Stimulated activated CD8-positive, alpha-beta memory T cell treated with anti-CD3 and anti-CD28 coated beads, Interleukin-12 subunit alpha, Interleukin-12 subunit beta, amount 100 ng/mL, for 4 hours (primary cell): ENCODE measurements at regions not wholly inside any gene's neighbourhood (a gene's known extent, or its start where the extent isn't known, plus 50 kb on each side); places are given as distances from the start of the nearest gene placed in this dataset.

Source experiments
- DNase-seq: peaks from one replicate; pipeline ENCODE4 v3.0.0-alpha.2; 2020; ENCODE audit warnings: low read depth

- DNase-seq = no peak
Observed at GRCh38 chr10:64080071-64080470, 558.9 kb downstream of the REEP3 start.

GRCh38 chr10:64081947-64082482 is 560.8 kb downstream of the REEP3 start:
- DNase-seq = no peak

GRCh38 chr10:64086083-64086767 is 565.0 kb downstream of the REEP3 start:
- no peak for DNase-seq

GRCh38 chr10:64089648-64090047 is 568.4 kb downstream of the REEP3 start:
- no peak for DNase-seq

- no peak for DNase-seq
Observed at GRCh38 chr10:64090865-64091264, 569.7 kb downstream of the REEP3 start.

- no peak for DNase-seq
Observed at GRCh38 chr10:64091897-64092296, 570.7 kb downstream of the REEP3 start.

GRCh38 chr10:64093304-64093703 is 572.1 kb downstream of the REEP3 start:
- DNase-seq = no peak

- no peak for DNase-seq
Observed at GRCh38 chr10:64093946-64094535, 572.8 kb downstream of the REEP3 start.

GRCh38 chr10:64096941-64097340 is 575.7 kb downstream of the REEP3 start:
- DNase-seq = no peak

- DNase-seq = no peak
Observed at GRCh38 chr10:64097391-64098122, 576.4 kb downstream of the REEP3 start.

GRCh38 chr10:64098994-64099393 is 577.8 kb downstream of the REEP3 start:
- no peak for DNase-seq

- no peak for DNase-seq
Observed at GRCh38 chr10:64101606-64102263, 580.5 kb downstream of the REEP3 start.

GRCh38 chr10:64102264-64102633 is 581.0 kb downstream of the REEP3 start:
- DNase-seq = no peak

GRCh38 chr10:64102916-64103315 is 581.7 kb downstream of the REEP3 start:
- DNase-seq = no peak

GRCh38 chr10:64103750-64104470 is 582.7 kb downstream of the REEP3 start:
- DNase-seq = no peak

- no peak for DNase-seq
Observed at GRCh38 chr10:64109926-64110495, 588.8 kb downstream of the REEP3 start.

- no peak for DNase-seq
Observed at GRCh38 chr10:64112701-64113355, 591.6 kb downstream of the REEP3 start.

- no peak for DNase-seq
Observed at GRCh38 chr10:64113375-64113774, 592.2 kb downstream of the REEP3 start.

GRCh38 chr10:64113792-64114191 is 592.6 kb downstream of the REEP3 start:
- no peak for DNase-seq

- no peak for DNase-seq
Observed at GRCh38 chr10:64115471-64115870, 594.3 kb downstream of the REEP3 start.
